Thyroid gland (tissue), 4 donors: ENCODE measurements at regions not wholly inside any gene's neighbourhood (a gene's known extent, or its start where the extent isn't known, plus 50 kb on each side); places are given as distances from the start of the nearest gene placed in this dataset.

ENCODE experiments used
- CTCF ChIP-seq, 6 experiments: fragments of 200-600 bp in 3 of 6; fragments of 450-650 bp in 3 of 6; sonication (generic) in 3 of 6; IDR thresholded peaks; one replicate each; pipeline ENCODE4 v1.5.1; 2016 to 2019; ENCODE audit warnings: antibody characterized with exemption in 6 of 6, mild to moderate bottlenecking in 2 of 6, inconsistent platforms in 1 of 6, moderate library complexity in 1 of 6
- POLR2A ChIP-seq, 2 donors: fragments of 450-650 bp; IDR thresholded peaks; one replicate each; pipeline ENCODE4 v1.6.1; 2017; ENCODE audit warnings: antibody characterized with exemption in 2 of 2, mild to moderate bottlenecking in 2 of 2, moderate library complexity in 1 of 2

- TF ChIP-seq CTCF (IDR thresholded peaks at IDR 0.05) (no peak), POLR2A (IDR thresholded peaks at IDR 0.05) (no peak)
Observed at GRCh38 chr2:14306268-14306861, 326.2 kb upstream of the LRATD1 start.
